HG03457 (cell line): ENCODE measurements at regions not wholly inside any gene's neighbourhood (a gene's known extent, or its start where the extent isn't known, plus 50 kb on each side); places are given as distances from the start of the nearest gene placed in this dataset.

Source experiments
- ATAC-seq: cut with Tn5 transposase; IDR thresholded peaks from one replicate; pipeline ENCODE4 v1.9.1; 2021; ENCODE audit warnings: moderate number of reproducible peaks; ENCODE audit not compliant: unreplicated experiment

DNA sequence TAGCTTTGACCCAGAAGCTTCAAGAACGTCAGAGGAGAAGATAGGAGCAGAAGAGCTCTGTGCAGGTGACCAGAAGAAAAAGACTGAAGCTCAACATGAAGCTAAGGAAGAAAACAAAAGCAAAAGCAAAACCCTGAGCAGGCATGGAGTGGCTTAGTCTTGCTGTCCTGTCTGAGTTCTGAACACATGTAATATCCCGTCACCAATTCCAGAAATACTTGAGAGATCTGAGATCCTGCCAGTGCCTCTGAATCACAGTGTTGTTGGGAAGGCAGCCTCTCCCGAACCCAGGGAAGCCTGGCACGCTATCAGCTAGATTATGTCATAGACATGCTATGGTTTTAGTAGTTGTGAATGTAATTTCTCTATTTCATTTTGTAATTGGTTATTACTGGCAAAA, 235.7 kb downstream of the ICE1 start:
- ATAC-seq = no peak

DNA sequence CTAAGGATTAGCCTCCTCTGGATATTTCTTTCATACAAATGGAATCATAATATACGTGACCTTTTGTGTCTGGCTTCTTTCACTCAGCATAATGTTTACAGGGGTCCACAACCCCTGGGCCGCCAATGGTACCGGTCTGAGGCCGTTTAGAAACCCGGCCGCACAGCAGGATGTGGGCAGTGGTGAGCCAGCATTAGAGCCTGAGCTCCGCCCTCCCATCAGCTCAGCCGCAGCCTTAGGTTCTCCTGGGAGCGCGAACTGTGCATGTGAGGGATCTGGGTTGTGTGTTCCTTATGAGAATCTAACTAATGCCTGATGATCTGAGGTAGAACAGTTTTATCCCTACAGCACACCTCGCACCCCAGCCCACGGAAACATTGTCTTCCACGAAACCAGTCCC, 229.7 kb downstream of the ICE1 start:
- no peak for ATAC-seq

DNA sequence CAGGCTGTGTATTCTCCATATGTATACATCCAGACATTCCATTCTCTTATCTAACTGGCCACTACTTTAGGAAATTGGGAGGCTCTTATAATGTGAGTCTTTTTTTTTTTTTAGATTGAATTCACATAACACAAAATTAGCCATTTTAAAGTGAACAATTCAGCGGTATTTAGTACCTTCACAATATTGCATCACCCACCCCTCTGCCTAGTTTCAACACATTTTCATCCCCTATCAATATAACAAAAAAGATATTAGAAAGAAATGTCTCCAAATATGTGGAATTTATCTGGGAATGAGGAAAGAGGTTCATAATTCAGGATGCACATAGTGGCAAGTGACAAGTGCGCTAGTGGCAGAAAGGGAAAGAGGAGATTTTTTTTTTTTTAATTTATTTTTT, 228.5 kb downstream of the ICE1 start:
- ATAC-seq = no peak

DNA sequence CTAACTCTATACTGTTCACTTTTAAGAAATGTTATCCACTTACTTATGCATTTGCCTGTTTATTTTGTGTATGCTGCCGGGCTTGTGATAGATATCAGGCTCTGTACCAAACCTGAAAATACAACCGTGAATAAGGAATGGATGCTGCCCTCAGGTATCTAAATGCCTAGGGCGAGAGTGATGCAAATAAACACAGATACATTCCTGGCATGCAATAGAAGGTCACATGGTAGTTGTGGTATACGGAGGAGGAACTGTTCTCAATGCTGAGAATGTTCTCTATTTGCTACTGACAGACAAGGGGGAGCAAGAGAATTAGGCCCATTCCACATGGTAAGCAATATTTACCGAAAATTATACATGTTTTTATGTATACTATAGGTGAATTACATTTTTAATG, 227.8 kb downstream of the ICE1 start:
- no peak for ATAC-seq

DNA sequence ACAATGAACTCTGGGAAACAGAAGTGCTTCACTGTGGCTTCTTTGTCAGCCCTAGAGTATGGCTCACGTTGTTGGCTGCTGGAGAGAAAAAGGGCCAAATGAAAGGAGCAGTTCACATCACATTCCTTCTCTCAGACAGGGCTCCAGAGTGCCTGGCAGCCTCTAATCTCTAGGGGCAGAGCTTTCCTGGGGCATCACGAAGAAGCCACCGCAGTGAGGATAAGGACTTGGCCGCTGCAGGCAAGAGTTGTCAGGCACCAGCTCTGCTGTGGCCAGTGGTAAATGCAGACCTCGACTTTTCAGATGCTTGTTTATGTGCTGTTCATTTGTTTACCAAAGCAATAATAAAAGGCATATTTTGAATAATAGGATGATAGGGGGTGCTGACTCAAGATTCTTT, 227.2 kb downstream of the ICE1 start:
- no peak for ATAC-seq

DNA sequence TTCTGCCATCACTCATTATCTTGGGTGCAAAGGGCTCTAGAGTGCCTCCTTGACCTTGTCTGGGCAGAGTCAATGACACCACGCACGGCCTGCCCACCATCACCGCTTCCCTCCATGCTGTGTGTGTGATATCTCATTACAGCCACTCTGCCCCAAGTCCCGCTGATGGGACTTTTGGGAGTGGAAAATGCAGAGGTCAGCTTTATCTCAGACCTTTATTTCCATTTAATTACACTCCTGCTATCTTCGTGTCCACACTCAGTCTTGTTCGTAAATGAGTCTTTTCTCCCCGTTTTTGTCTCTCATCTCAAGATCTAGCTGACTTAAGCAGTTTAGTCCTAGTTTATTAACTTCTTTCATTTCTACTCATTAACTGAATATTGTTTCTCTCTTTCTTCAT, 226.2 kb downstream of the ICE1 start:
- no peak for ATAC-seq

DNA sequence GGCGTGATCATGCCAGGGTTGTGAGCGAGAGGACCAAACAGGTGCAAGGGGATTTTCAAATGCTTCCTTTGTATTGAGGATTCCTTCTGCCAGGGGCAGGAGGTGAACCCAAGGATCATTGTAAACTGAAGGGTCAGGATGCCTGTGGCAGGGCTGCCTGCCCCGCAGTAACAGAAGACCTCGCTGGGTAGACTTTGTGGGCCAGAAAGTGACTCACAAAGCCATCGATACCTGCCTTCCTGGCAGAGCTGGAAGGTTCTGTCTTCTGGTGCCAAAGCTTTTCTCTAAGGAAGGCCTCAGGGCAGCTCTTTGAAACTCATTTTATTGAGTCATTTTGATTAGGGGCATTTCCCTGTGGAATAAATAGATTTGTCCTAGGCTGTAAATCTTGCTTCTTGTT, 223.4 kb downstream of the ICE1 start:
- no peak for ATAC-seq

DNA sequence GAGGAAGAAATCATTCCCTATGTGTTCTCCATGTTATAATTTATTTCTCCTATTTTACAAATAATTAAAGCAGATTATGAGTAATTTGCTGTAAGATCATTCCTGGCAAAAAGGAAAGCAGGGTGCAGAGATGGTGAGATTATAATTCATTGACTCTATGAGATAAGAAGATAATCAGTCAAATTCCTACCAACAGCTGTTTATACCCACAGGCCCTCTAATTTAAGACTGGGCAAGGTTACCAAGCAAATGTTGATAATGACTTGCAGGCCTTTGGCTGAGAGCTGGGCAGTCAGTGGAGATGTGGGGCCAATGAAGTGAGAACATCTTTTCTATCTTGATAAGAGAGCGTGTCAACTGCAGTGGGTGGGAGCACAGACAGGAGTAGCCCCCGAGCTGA, 222.7 kb downstream of the ICE1 start:
- ATAC-seq = no peak

DNA sequence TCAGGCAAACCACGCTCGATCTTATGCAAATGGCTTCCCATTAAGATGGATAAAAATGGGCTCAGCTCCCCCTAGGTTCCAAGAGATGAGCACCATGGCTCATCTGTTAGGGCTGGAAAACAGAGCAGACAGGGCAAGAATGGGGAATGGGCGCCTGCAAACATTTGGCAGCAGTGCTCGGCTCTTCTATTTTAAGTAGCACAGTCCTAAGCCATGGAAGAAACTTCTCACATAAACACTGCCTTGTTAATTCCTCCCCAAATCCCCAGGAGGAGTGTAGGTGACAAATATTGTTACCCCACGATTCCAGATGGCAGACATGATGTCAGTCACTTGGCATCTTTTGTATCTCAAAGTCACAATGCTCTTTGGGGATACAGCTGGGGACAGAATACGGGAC, 221.8 kb downstream of the ICE1 start:
- ATAC-seq = no peak

DNA sequence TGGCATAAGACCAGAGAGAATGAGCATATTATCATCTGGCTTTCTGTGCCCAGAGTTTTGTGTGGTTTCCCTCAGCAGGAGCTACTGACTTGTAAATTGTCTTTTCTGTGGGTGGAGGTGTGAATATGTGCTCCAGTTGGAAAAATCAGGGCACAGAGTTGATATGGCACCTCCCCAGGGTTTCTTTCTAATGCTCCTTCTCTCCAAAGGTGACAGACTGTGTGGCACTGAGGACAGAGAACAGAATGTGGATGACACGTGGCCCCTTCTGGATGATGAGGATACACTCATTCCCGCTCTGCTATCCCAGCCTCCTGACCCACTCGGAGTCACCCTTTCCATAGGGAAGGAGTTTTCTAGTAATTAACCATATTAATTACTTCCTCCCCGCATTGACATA, 221.0 kb downstream of the ICE1 start:
- no peak for ATAC-seq

DNA sequence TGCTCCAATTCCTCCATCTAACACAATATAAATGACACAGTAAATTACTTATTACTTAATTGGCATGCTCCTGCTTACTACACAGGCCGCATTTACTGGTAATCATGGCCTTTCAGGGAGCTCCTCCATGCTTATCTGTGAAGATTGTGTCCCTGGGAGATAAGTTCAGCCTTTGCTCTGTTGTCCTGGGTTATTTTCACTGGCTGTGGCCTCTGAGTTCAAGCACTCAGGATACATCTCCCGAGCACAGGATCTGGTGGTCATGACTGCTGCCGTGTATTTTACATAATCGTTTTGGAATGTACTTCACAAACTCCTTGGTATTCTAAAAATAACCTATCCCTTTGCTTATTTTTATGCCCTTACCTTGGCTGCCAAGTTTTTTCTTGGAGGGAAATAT, 215.7 kb downstream of the ICE1 start:
- ATAC-seq = no peak

DNA sequence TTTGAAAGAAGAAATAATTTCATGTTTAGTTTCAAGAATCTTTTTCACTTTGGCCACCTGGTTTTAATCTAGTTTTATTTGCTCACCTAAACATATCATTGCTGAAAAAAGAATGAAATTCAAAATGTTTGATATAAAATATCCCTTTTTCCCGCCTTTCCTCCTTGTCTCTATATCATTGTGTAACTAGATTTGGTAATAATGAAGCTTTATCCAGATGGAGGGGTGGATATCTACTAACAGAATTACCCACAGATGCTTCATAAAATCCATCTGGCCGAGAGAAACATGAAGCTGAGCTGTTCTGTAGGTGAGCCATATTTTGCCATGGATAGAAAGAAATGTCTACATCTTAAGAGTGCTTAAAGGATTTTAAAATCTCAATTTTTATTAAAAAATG, 214.7 kb downstream of the ICE1 start:
- ATAC-seq = no peak

DNA sequence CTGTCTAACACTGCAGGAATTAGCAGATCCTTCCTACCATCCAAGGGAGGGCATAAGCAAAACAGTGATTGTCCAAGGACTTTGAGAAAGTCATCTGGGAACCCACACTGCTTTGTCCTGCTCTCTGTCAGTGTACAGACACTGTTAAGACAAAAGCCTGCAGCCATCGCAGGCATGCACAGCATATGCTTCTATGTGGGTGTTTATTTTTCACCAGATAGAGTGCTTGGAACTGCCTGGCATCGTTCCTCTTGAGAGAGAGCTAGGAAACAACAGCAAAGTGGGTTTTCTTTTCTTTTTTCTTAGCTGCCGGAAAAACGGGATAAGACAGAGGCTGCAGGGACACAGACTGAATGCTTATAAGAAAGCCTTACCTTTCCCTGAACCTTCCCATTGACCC, 212.3 kb downstream of the ICE1 start:
- no peak for ATAC-seq

DNA sequence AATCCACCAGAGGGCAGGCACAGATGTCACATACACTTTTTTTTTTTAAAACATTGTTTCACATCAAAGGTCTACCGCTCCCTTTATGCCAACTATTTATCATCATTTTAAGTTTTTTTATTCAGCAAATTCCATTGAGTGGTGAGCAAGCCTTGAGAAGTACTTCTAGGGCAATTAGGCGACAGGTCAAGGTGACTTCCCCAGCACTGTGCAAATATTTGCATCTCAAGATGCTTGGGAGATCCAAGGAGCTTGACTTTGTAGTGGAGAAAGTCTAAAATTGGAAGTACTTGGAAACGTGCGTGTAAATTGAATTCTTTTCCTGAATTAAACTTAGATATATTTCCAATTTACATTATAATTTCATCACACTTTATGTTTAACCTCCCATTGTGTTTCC, 211.1 kb downstream of the ICE1 start:
- no peak for ATAC-seq

DNA sequence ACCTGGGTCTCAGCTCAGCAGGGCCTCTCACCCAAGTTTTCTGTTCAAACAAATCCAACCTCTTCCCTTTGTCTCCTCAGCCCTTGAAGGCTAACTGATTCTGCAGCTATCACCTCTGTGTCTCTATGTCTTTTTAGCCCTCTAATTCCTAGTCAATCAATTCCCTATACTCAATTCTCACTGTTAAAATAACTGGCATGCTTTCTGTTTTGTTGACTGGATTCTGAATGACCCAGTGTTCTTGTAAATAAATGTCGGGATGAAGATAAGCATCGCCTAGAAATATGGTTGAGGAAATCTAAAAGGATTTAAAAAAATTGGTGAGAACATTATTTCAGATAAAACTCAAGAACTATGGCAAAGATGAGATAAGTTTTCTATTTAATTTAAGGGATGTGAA, 210.2 kb downstream of the ICE1 start:
- no peak for ATAC-seq

DNA sequence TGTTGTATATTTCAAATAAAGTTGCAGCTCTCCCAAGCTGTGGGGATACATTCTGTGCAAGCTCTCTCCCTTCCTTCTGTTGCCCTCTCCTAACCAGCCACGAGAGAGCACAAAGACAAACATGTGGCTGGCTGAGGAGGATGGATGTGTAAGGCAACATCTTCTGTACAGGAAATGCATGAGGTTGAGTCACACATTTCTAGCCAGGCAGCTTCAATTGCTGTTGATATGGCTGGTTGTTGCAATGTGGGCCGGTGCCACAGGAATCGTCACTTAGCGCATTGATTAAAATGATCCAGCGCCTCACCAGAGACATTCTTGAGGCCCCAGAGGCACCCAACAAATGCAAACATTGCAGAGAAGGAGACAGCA, 207.1 kb downstream of the ICE1 start:
- ATAC-seq = no peak

DNA sequence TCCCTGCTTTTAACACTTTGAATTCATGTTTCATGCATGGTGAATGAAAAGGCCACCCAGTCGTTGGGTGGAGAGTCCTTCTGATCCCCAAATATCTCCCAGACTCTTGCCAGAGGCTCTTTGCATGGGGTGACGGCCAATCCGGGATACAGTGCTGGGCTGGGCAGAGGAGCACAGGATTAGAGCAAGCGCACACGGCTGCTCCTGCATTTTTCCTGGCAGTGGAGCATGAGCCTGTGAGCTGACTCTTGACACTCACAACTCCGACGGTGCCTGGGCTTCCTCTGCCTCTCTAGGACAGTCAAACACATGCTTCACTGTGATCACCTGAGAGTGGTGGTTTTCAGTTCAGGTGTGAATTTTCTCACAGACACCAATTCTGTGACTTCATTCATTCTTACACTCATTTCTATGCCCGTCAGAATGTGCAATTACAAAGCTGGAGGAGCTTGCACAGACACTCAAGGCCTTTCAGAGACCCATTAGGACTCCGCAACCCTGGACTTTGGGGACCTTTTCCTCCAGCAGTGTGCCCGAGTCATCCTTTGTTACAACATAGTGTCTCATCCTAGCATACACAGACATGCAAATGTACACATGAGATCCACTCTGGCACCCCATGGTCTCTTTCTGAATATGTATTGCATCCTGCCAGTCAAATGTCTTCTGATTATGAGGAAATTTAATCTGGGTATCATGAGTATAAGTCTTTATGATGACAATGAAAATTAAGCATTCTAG, 206.6 kb downstream of the ICE1 start:
- ATAC-seq = no peak

DNA sequence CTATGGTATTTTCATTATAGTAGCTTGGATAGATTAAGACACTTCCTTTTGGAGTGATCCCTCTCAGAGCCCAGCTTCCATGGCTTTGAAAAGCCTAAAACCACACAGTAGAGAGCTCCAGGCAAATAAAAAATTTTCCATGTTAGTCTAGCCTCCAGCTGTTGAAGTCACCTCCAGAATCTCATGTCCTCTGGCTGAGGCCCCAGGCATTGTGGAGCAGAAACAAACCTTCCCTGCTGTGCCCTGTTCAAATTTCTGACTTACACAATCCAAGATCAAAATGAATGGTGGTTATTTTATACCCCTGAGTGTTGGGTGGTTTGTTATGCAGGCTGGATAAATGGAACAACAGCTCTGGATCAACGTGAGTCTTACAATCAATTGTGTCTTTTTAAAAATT, 203.9 kb downstream of the ICE1 start:
- ATAC-seq = no peak

DNA sequence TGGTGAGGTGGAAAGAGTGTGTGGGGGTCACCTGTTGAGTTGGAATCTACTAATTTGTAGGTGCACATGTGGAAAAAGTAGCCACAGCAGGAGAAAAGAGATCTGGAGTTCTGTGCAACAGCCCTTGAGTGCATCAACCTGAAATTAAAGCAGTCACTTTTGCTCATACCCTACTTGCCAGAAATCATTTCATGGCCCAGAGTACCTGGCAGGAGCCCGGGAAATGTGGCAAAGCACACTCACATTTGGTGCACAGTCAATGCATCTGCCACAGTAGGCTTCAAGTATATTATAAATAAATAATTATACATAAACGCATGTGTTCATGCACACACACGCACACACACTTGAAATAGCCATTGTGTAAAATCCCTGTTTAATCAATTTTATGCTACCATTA, 203.0 kb downstream of the ICE1 start:
- no peak for ATAC-seq

DNA sequence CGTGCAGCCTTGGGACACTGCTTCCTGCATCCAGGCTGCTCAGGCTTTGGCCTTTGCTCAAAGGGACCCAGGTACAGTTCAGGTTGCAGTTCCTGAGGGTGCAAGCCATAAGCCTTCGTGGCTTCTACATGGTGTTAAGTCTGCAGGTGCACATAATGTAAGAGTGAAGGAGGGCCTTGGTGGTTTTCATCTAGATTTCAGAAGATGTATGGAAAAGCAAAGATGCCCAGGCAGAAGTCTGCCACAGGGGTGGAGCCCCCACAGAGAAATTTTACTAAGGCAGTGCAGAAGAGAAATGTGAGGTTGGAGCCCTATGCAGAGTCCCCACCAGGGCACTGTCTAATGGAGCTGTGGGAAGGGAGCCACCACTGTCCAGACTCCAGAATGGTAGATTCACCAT, 200.9 kb downstream of the ICE1 start:
- ATAC-seq = no peak

DNA sequence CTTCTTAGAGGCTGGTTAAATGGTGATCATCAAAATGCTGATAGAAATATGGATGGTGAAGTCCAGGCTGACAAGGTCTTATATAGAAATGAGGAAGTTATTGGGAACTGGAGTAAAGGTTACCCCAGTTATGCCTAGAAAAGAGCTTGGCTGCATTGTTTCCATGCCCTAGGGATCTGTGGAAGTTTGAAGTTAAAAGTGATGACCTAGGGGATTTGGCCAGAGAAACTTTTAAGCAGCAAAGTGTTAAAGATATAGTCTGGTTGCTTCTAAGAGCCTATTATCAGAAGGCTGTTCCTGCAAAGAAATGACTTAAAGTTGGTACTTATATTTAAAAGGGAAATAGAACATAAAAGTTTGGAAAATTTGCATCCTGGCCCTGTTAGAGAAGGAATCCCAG, 200.3 kb downstream of the ICE1 start:
- no peak for ATAC-seq

DNA sequence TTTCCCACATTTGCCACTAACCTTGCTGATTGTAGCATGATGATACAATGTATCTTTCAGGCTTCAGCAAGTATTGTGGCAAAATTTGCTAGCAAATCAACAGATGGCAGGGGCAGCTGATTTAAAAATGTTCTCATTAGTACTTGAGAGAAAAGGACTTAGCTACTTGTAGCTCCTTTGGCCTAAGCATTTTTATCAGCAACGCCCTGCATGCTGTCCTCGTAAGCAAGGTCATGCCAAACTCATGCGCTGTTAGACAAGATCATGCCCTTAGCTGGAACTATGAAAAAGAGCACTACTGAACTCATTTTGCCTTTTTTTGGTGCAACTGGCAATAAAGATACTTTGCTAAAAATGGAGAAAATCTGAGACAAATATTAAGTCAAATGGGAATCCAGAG, 197.1 kb downstream of the ICE1 start:
- no peak for ATAC-seq

DNA sequence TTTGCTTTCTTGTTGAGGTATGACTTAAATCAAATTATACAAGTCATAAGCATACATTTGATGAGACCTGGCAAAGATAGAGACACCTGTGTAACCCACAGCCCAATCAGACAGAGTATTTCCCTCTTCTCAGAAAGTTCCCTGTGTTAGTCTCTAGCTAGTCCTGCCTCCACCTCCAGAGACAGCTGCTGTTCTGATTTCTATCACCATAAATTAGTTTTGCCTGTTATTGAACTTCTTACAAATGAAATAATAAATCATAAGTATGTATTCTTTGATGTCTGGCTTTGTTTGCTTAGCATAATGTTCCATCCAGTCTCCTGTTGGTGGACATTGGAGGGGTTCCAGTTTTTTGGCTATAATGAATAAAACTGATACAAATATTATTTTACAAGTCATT, 194.5 kb downstream of the ICE1 start:
- no peak for ATAC-seq
